ENCODE measurements at regions not wholly inside any gene's neighbourhood (a gene's known extent, or its start where the extent isn't known, plus 50 kb on each side); places are given as distances from the start of the nearest gene placed in this dataset.

GRCh38 chr11:45473341-45473895 lies 187.3 kb upstream of the SYT13 start:
- TF ChIP-seq CTCF (IDR thresholded peaks at IDR 0.05) (no peak), POLR2A (IDR thresholded peaks at IDR 0.05) (no peak)
